ENCODE measurements at regions not wholly inside any gene's neighbourhood (a gene's known extent, or its start where the extent isn't known, plus 50 kb on each side); places are given as distances from the start of the nearest gene placed in this dataset.

DNA sequence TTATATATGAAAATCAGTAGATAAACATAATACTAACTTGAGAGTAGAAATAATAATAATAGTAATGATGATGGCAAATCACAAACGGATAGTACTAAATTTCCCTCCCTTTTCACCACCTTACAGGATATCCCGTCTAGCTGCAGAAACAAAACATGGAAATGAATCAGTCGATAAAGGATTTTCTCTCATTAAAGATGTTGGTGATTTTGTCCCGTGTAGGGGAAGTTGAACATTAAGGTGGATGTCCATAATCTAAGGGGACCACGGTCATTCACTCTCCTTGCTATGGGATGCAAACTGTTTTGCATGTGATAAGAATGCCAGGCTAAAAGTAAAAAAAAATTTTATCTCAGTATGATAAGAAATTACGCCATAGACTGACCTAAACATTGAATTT lies 1027.7 kb upstream of the NR2F2 start:
- TF ChIP-seq, protein P1, sequence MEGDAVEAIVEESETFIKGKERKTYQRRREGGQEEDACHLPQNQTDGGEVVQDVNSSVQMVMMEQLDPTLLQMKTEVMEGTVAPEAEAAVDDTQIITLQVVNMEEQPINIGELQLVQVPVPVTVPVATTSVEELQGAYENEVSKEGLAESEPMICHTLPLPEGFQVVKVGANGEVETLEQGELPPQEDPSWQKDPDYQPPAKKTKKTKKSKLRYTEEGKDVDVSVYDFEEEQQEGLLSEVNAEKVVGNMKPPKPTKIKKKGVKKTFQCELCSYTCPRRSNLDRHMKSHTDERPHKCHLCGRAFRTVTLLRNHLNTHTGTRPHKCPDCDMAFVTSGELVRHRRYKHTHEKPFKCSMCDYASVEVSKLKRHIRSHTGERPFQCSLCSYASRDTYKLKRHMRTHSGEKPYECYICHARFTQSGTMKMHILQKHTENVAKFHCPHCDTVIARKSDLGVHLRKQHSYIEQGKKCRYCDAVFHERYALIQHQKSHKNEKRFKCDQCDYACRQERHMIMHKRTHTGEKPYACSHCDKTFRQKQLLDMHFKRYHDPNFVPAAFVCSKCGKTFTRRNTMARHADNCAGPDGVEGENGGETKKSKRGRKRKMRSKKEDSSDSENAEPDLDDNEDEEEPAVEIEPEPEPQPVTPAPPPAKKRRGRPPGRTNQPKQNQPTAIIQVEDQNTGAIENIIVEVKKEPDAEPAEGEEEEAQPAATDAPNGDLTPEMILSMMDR (IDR thresholded peaks at IDR 0.05) = no peak
- TF ChIP-seq ZFX (IDR thresholded peaks at IDR 0.05; ENCODE audit: borderline replicate concordance) = no peak
- no peak overlapping the region for H3K27ac ChIP-seq

DNA sequence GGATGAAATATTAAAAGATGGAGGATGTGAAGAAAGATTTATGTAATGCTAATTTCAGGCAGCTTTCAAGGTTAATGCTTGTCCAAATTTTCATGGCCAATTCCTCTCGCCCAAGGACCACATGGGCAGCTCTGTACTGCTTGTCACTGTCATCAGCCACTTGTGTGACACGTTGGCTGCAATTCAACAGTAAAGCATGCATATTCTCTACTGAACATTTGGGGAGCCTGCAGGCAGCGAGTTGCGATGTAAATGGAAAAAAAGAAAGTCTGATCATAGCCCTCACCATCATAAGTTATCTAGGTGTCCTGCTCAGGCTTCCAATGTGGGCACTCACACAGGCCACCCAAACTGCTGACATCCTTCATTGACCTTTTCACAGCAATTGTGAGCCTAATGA lies 1026.8 kb upstream of the NR2F2 start:
- TF ChIP-seq ZFX (IDR thresholded peaks at IDR 0.05; ENCODE audit: borderline replicate concordance) = no peak
- TF ChIP-seq, protein P1 (IDR thresholded peaks at IDR 0.05) = no peak
- no peak overlapping the region for H3K27ac ChIP-seq

DNA sequence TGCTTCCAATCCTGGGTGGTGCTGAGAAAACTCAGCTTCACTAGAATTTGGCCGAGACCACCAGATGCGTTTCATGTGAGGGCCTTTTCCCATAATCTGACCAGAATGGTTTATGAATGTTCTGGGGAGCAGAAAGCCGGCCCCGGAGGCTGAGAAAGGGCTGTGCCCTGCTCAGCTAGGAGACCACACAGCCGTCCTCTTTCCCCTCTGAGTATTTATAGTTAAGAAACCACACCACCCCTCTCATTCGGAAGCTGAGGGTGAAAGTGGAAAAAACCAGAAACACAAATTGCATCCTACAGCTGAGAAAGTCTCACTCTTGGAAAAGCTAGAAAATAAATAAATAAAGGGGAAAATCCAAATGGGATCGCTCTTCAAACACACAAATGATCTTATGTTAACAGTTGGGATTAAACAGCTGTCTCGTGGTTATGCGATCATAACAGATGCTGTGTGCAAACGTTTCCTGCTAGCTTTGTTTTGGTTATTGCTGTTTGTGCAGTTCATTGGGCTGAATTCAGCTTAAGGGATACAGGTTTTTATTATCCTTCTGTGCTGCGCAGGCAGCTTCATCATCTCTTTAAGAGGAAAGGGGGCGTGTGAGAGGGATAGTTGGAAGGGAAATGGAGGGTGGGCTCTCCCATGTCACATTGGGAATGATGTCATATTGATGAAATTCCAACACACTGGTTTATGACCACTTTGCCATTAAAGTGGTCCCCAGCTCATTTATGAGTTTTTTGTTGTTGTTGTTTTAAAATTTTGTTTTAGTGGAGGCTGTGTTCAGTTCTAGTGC lies 1026.2 kb upstream of the NR2F2 start:
- no peak overlapping the region for H3K27ac ChIP-seq
- TF ChIP-seq, protein P1 (IDR thresholded peaks at IDR 0.05) = no peak
- TF ChIP-seq ZFX (IDR thresholded peaks at IDR 0.05; ENCODE audit: borderline replicate concordance) = no peak

DNA sequence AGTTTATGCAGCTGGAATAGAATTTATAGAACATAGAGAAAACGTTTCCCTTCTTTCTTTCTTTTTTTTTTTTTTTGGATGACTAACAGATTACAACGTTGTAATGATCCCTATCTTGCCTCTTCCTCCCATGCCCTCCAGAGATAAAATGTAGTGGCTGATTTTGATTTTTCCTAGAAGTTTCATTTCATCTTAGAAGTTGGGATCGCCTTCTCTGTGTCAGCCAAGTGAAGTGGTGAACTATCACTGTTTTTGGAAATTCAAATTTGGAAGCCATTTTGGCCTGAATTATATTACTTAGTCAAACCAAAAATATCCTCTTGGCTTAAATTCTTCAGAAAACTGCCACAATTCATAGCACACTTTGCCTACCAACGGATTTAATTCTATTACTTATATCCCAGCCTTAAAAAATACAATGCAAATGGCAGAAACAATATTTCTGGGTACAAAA lies 1025.5 kb upstream of the NR2F2 start:
- TF ChIP-seq, protein P1 (IDR thresholded peaks at IDR 0.05) = no peak
- no peak for TF ChIP-seq ZFX (IDR thresholded peaks at IDR 0.05; ENCODE audit: borderline replicate concordance)
- no peak overlapping the region for H3K27ac ChIP-seq

DNA sequence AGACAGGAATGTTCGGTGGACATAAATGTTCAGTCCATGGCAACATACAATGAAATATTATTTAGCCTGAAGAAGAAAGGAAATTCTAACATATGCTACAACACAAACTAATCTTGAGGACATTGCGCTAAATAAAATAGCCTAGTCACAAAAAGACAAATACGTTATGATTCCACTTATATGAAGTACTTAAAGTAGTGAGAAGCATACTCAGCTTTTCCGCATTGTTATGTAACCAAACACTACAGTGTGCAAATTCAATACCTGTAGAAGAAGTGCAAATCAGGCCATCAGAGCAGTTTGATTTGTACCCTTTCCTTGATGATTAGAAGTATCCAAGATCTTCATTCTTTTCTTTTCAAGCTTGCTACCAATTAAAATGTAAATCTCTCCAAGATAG lies 1023.4 kb upstream of the NR2F2 start:
- no peak overlapping the region for H3K27ac ChIP-seq
- TF ChIP-seq, protein P1 (IDR thresholded peaks at IDR 0.05) = no peak
- TF ChIP-seq ZFX (IDR thresholded peaks at IDR 0.05; ENCODE audit: borderline replicate concordance) = no peak

DNA sequence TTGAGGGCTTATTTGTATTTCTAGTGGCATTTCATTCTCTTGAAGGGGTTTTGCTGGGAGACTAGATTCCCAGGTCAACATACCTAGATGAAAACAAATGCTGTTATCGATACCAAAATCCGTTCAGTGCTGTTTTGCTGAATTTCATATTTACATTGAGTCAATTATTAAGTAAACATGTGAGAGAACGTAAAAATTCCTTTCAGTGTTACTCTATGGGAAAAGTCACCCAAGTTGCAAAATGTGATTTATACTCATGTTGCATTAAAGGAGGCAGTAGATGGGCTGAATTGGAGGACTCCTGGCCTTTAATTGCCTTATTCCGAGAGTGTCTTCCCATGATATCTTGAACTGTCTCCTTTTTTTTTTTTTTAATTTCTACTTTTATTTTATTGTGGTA lies 1011.3 kb upstream of the NR2F2 start:
- H3K27ac ChIP-seq = no peak overlapping the region
- TF ChIP-seq, protein P1 (IDR thresholded peaks at IDR 0.05) = no peak
- TF ChIP-seq ZFX (IDR thresholded peaks at IDR 0.05; ENCODE audit: borderline replicate concordance) = no peak

DNA sequence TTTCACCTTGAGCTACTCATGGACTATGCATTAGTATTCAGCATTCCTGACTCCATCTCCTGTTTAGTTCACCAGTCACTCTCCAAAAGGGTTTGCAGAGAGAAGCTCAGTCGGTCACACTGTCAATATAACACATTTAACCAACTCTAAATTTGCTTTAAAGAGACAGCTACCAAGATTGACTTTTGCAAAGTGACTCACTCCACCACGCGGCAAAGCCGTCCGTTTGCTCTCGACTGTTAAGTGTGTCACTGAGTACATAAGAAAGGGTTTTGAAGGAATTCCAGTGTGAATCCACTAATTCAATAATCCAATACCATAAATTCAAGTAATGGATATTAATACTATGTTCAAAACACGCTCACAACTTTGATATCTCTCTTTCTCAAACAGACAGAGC lies 1006.7 kb upstream of the NR2F2 start:
- no peak overlapping the region for H3K27ac ChIP-seq
- TF ChIP-seq, protein P1 (IDR thresholded peaks at IDR 0.05) = no peak
- no peak for TF ChIP-seq ZFX (IDR thresholded peaks at IDR 0.05; ENCODE audit: borderline replicate concordance)

Measured in 22Rv1 (cell line).